Natural killer cell (primary cell): ENCODE measurements at regions not wholly inside any gene's neighbourhood (a gene's known extent, or its start where the extent isn't known, plus 50 kb on each side); places are given as distances from the start of the nearest gene placed in this dataset.

Experiments used
- ATAC-seq, 3 donors: fragments of 150-1000 bp in 2 of 3; fragments of 200-7000 bp in 1 of 3; cut with Tn5 transposase; 1 replicate in 1 of 3; 2 replicates in 2 of 3; pipeline ENCODE4 v1.10.0; 2021; ENCODE audit warnings: mild to moderate bottlenecking in 2 of 3, moderate library complexity in 2 of 3
- DNase-seq, 2 donors: peaks; one replicate each; pipeline versions ENCODE4 v3.0.0 to v3.0.0-alpha.2; 2013 to 2021; ENCODE audit warnings: mixed read lengths in 1 of 2
- H3K27ac ChIP-seq: one replicate; pipeline ENCODE4 v1.5.1; 2013; ENCODE audit warnings: mild to moderate bottlenecking, low read length
- H3K27me3 ChIP-seq: one replicate; pipeline ENCODE4 v1.6.1; 2013; ENCODE audit warnings: low read length; ENCODE audit not compliant: control insufficient read depth, insufficient read depth
- H3K36me3 ChIP-seq: one replicate; pipeline ENCODE4 v1.6.1; 2013; ENCODE audit warnings: low read length; ENCODE audit not compliant: control insufficient read depth, insufficient read depth
- H3K4me1 ChIP-seq: one replicate; pipeline ENCODE4 v1.6.1; 2013; ENCODE audit warnings: low read length; ENCODE audit not compliant: control insufficient read depth, insufficient read depth
- H3K4me3 ChIP-seq: one replicate; pipeline ENCODE4 v1.5.1; 2013; ENCODE audit warnings: low read length
- H3K9me3 ChIP-seq: one replicate; pipeline ENCODE4 v1.6.1; 2013; ENCODE audit warnings: low read length; ENCODE audit not compliant: control insufficient read depth, insufficient read depth
- H3K27ac Mint-ChIP-seq, 2 donors: one replicate each; pipeline ENCODE4 v1.8.0; 2022; ENCODE audit warnings: mild to moderate bottlenecking in 2 of 2, mixed read lengths in 2 of 2, moderate library complexity in 1 of 2
- H3K27me3 Mint-ChIP-seq, 2 donors: one replicate each; pipeline ENCODE4 v1.8.0; 2022; ENCODE audit warnings: low read depth in 2 of 2, mixed read lengths in 2 of 2
- H3K36me3 Mint-ChIP-seq: one replicate; pipeline ENCODE4 v1.8.0; 2022; ENCODE audit warnings: mixed read lengths
- H3K4me1 Mint-ChIP-seq, 2 donors: one replicate each; pipeline ENCODE4 v1.8.0; 2022; ENCODE audit warnings: mixed read lengths in 2 of 2
- H3K4me3 Mint-ChIP-seq: one replicate; pipeline ENCODE4 v1.8.0; 2022; ENCODE audit warnings: mild to moderate bottlenecking, moderate library complexity, mixed read lengths
- H3K9me3 Mint-ChIP-seq, 2 donors: one replicate each; pipeline ENCODE4 v1.8.0; 2022; ENCODE audit warnings: mixed read lengths in 2 of 2
- WGBS: methylation state at CpG from one replicate; pipeline ENCODE4 v1.1.7; 2013; ENCODE audit warnings: missing lambda C conversion rate; ENCODE audit not compliant: insufficient coverage; 5-methylcytosine and 5-hydroxymethylcytosine counted together
- intact Hi-C: fragments of 100-400 bp; cut with micrococcal nuclease; formaldehyde crosslinking; loops from one replicate; pipeline ENCODE4 v1.14.2; 2022
- TF ChIP-seq, protein P1 (sequence below): fragments of 200-600 bp; IDR thresholded peaks from one replicate; pipeline ENCODE4 v1.8.0; 2022; ENCODE audit warnings: antibody characterized with exemption

DNA sequence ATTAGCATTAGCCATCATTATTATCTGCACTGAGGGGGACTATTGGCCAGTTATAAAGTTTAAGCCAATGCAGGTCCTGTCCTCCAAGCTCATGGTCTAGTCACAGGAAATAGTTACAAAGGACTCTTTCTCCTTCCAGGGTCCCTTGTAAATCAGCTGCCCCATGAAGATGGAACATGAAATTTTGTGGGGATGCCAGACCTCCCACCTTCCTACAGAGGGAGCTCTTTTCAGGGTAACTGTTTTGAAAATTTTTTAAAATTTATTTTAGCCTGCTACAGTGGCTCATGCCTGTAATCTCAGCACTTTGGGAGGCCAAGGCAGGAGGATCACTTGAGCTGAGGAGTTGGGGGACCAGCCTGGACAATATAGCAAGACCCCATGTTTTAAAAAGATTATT, 124.4 kb upstream of the SLC34A2 start:
- Mint-ChIP-seq H3K27ac (no peak overlapping the region), H3K4me3 (no peak overlapping the region), H3K9me3 (peaks cover 0 to 2% of the 10 kb centered on the region in 2 donors), H3K27me3 (peaks cover 4 to 7% of the 10 kb centered on the region in 2 donors), H3K36me3 (no peaks in the 10 kb centered on the region), H3K4me1 (no peaks in the 10 kb centered on the region)
- TF ChIP-seq, protein P1, sequence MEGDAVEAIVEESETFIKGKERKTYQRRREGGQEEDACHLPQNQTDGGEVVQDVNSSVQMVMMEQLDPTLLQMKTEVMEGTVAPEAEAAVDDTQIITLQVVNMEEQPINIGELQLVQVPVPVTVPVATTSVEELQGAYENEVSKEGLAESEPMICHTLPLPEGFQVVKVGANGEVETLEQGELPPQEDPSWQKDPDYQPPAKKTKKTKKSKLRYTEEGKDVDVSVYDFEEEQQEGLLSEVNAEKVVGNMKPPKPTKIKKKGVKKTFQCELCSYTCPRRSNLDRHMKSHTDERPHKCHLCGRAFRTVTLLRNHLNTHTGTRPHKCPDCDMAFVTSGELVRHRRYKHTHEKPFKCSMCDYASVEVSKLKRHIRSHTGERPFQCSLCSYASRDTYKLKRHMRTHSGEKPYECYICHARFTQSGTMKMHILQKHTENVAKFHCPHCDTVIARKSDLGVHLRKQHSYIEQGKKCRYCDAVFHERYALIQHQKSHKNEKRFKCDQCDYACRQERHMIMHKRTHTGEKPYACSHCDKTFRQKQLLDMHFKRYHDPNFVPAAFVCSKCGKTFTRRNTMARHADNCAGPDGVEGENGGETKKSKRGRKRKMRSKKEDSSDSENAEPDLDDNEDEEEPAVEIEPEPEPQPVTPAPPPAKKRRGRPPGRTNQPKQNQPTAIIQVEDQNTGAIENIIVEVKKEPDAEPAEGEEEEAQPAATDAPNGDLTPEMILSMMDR: no peak
- no peaks in the 10 kb centered on the region for H3K9me3 ChIP-seq
- H3K4me3 ChIP-seq: no peak overlapping the region
- DNase-seq (no peak), ATAC-seq (peak in 1 of 3 donors; percentile 21)
- H3K36me3 ChIP-seq: no peaks in the 10 kb centered on the region
- intact Hi-C loops: loop anchor here (5.0 kb wide), 1 partner anchor 236 kb away; no protein-coding TSS in a partner anchor
- H3K27ac ChIP-seq: no peak overlapping the region
- no peaks in the 10 kb centered on the region for H3K27me3 ChIP-seq
- no peaks in the 10 kb centered on the region for H3K4me1 ChIP-seq

DNA sequence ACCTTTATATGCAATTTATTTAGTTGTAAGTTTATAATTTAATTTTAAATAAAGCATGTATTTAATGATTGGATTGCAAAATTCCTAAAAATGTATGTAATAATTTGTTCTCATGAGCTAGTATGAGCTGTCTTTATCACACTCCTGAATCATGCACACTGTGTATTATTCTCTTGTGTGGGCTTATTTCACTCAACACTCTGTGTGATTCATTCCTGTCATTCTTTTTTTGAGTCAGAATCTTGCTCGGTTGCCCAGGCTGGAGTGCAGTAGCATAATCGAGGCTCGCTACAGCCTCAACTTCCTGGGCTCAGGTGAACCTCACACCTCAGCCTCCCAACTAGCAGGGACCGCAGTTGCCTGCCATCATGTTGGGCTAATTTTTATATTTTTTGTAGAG, 123.1 kb upstream of the SLC34A2 start:
- H3K4me3 Mint-ChIP-seq: no peak overlapping the region
- H3K4me3 ChIP-seq: no peak overlapping the region
- H3K9me3 Mint-ChIP-seq: peaks cover 0 to 2% of the 10 kb centered on the region in 2 donors
- ATAC-seq: no peak
- 74% methylated on average over 3 of the region's 4 CpGs for WGBS
- no peak overlapping the region for H3K27ac ChIP-seq
- H3K27me3 ChIP-seq: no peaks in the 10 kb centered on the region
- H3K27me3 Mint-ChIP-seq: peaks cover 5 to 7% of the 10 kb centered on the region in 2 donors
- no peaks in the 10 kb centered on the region for H3K36me3 Mint-ChIP-seq
- intact Hi-C loops: loop anchor here (5.0 kb wide), 1 partner anchor 235 kb away; no protein-coding TSS in a partner anchor
- H3K36me3 ChIP-seq: no peaks in the 10 kb centered on the region
- no peaks in the 10 kb centered on the region for H3K4me1 Mint-ChIP-seq
- H3K9me3 ChIP-seq: no peaks in the 10 kb centered on the region
- TF ChIP-seq, protein P1: no peak
- H3K4me1 ChIP-seq: no peaks in the 10 kb centered on the region
- no peak overlapping the region for H3K27ac Mint-ChIP-seq
- no peak for DNase-seq

DNA sequence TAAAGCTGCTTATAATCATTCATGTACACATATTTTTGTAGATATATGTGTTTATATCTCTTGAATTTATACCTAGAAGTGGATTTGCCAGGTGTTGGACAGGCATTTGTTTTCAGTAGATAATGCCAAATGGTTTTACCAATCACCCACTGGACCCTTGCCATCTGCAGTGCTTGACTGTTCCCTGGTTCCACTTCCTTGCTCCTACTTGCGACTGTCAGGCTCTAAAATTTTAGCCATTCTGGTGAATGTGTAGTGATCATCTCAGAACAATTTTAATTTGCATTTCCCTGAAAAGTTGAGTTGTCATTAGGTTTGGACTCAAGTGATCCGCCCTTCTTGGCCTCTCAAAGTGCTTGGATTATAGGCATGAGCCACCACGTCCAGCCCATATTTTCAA, 122.4 kb upstream of the SLC34A2 start:
- Mint-ChIP-seq H3K9me3 (peaks cover 0 to 2% of the 10 kb centered on the region in 2 donors), H3K4me3 (no peak overlapping the region), H3K4me1 (no peaks in the 10 kb centered on the region), H3K36me3 (no peaks in the 10 kb centered on the region), H3K27me3 (peaks cover 5 to 7% of the 10 kb centered on the region in 2 donors), H3K27ac (no peak overlapping the region)
- intact Hi-C loops: loop anchor here (5.0 kb wide), 1 partner anchor 234 kb away; no protein-coding TSS in a partner anchor
- H3K27me3 ChIP-seq: no peaks in the 10 kb centered on the region
- no peaks in the 10 kb centered on the region for H3K9me3 ChIP-seq
- TF ChIP-seq, protein P1: no peak
- no peaks in the 10 kb centered on the region for H3K4me1 ChIP-seq
- DNase-seq (no peak), ATAC-seq (no peak)
- H3K4me3 ChIP-seq: no peak overlapping the region
- H3K27ac ChIP-seq: no peak overlapping the region
- H3K36me3 ChIP-seq: no peaks in the 10 kb centered on the region
- WGBS: 95% methylated on average over 3 of the region's 3 CpGs

DNA sequence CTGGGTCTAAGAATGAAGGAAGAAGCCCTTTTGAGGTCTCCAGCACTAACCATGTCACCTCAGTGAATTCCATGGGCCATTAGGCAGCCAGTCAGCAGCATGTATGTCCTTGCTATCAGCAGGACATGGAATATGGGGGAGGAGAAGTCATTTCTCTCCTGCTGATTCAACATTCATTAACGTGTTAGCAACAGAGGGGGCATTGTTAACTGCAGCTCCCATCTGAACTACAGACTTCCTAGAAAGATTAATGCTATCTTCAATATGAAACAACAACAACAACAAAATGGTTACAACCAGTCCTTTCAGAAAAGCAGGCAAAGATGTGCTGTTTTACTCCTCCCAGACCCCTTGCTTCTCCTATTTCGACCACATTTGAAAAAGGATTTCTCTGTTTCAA, 120.4 kb upstream of the SLC34A2 start:
- DNase-seq: no peak
- Mint-ChIP-seq H3K27ac (no peak overlapping the region), H3K4me3 (no peak overlapping the region), H3K9me3 (peaks cover 0 to 2% of the 10 kb centered on the region in 2 donors), H3K4me1 (no peaks in the 10 kb centered on the region), H3K27me3 (peaks cover 5 to 7% of the 10 kb centered on the region in 2 donors), H3K36me3 (no peaks in the 10 kb centered on the region)
- H3K4me1 ChIP-seq: no peaks in the 10 kb centered on the region
- no peaks in the 10 kb centered on the region for H3K27me3 ChIP-seq
- TF ChIP-seq, protein P1: no peak
- H3K4me3 ChIP-seq: no peak overlapping the region
- no peaks in the 10 kb centered on the region for H3K9me3 ChIP-seq
- no peaks in the 10 kb centered on the region for H3K36me3 ChIP-seq
- 89% methylated on average over 2 of the region's 2 CpGs for WGBS
- intact Hi-C loops: no loop called here
- no peak for ATAC-seq
- H3K27ac ChIP-seq: no peak overlapping the region
